ENCODE measurements at regions not wholly inside any gene's neighbourhood (a gene's known extent, or its start where the extent isn't known, plus 50 kb on each side); places are given as distances from the start of the nearest gene placed in this dataset.

DNA sequence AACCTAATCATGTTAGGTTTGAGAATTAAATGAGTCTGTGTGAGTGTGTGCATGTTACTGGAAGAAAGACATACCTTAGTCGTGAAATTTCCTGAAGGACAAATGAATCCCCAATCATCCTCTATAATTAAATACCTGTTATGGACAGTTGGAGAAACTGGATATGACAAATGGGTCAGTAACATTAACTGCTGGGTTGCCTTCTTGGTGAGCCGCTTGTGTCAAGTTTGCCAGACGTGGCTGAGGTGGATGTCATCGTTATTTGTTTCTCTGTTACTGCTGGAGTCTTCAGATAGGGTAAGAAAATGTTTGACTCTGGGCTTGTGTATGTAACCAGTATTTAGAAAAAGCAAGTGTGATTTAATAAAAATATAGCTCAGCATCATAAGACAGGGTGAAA is 131.6 kb downstream of the CAND1 start:
- H3K9ac ChIP-seq (ENCODE audit: low read depth, low read length) = no peak overlapping the region
- no peak overlapping the region for H3K18ac ChIP-seq (ENCODE audit: low read depth, low read length)
- H3K4me2 ChIP-seq (ENCODE audit: low read depth, low read length) = no peak overlapping the region
- H2BK5ac ChIP-seq (ENCODE audit: low read depth, low read length, poor library complexity, severe bottlenecking) = no peak overlapping the region
- ATAC-seq (ENCODE audit: low read depth) (no peak), DNase-seq (no peak)
- no peak overlapping the region for H3K4ac ChIP-seq (ENCODE audit: low read depth, low read length)
- TF ChIP-seq, protein P1, sequence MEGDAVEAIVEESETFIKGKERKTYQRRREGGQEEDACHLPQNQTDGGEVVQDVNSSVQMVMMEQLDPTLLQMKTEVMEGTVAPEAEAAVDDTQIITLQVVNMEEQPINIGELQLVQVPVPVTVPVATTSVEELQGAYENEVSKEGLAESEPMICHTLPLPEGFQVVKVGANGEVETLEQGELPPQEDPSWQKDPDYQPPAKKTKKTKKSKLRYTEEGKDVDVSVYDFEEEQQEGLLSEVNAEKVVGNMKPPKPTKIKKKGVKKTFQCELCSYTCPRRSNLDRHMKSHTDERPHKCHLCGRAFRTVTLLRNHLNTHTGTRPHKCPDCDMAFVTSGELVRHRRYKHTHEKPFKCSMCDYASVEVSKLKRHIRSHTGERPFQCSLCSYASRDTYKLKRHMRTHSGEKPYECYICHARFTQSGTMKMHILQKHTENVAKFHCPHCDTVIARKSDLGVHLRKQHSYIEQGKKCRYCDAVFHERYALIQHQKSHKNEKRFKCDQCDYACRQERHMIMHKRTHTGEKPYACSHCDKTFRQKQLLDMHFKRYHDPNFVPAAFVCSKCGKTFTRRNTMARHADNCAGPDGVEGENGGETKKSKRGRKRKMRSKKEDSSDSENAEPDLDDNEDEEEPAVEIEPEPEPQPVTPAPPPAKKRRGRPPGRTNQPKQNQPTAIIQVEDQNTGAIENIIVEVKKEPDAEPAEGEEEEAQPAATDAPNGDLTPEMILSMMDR (conservative IDR thresholded peaks at IDR 0.05; ENCODE audit: low read depth, low read length) = no peak
- TF ChIP-seq RFX5 (IDR thresholded peaks at IDR 0.05; ENCODE audit: low read depth, low read length) (no peak), CEBPB (IDR thresholded peaks at IDR 0.05; ENCODE audit: low read depth, low read length) (no peak), RCOR1 (IDR thresholded peaks at IDR 0.05; ENCODE audit: insufficient replicate concordance, low read length) (no peak), NFE2L2 (IDR thresholded peaks at IDR 0.05; ENCODE audit: low read depth, low read length) (no peak), RAD21 (IDR thresholded peaks at IDR 0.05; ENCODE audit: low read length) (no peak), CHD1 (IDR thresholded peaks at IDR 0.05; ENCODE audit: low read depth, low read length) (no peak), SMC3 (IDR thresholded peaks at IDR 0.05; ENCODE audit: low read depth, low read length) (no peak)
- TF ChIP-seq, protein P2, sequence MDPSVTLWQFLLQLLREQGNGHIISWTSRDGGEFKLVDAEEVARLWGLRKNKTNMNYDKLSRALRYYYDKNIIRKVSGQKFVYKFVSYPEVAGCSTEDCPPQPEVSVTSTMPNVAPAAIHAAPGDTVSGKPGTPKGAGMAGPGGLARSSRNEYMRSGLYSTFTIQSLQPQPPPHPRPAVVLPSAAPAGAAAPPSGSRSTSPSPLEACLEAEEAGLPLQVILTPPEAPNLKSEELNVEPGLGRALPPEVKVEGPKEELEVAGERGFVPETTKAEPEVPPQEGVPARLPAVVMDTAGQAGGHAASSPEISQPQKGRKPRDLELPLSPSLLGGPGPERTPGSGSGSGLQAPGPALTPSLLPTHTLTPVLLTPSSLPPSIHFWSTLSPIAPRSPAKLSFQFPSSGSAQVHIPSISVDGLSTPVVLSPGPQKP (IDR thresholded peaks at IDR 0.05; ENCODE audit: borderline replicate concordance, low read depth, low read length) = no peak
- no peak overlapping the region for H2BK120ac ChIP-seq (ENCODE audit: low read depth, low read length)
- intact Hi-C loops (cut with micrococcal nuclease) = no loop called here
- ChIA-PET POLR2A (ENCODE audit: unreplicated experiment) (no interaction called here), CTCF (no interaction called here)
- in situ Hi-C loops (cut with MboI; ENCODE audit: low sequenced_read_pairs) = no loop called here
- H2BK20ac ChIP-seq (ENCODE audit: low read depth, low read length) = no peak overlapping the region
- no peaks in the 10 kb centered on the region for H3K4me1 ChIP-seq (ENCODE audit: control insufficient read depth, insufficient read depth, low read length)
- dilution Hi-C loops (cut with HindIII; ENCODE audit: low sequenced_read_pairs, unreplicated experiment) = no loop called here
- H3K27ac ChIP-seq (ENCODE audit: insufficient read depth, low read length) = no peak overlapping the region
- H3K14ac ChIP-seq (replicated peaks; ENCODE audit: low read depth, low read length) = no peak overlapping the region
- H3K27me3 ChIP-seq (ENCODE audit: control insufficient read depth, insufficient read depth, low read length) = peaks cover 8% of the 10 kb centered on the region
- H2AK9ac ChIP-seq (replicated peaks; ENCODE audit: low read depth, low read length, poor library complexity) = no peak overlapping the region
- no peaks in the 10 kb centered on the region for H3K36me3 ChIP-seq (ENCODE audit: control insufficient read depth, insufficient read depth, low read length)
- H3K9me3 ChIP-seq (ENCODE audit: control insufficient read depth, insufficient read depth, low read length) = 0 out of 2 replicates have a peak, but pooled peaks cover 2% of the 10 kb centered on the region
- H3K4me3 ChIP-seq (ENCODE audit: insufficient read depth, low read depth, low read length) = no peak overlapping the region
- BruUV-seq (replicated peaks) = no TSS peak
- H4K91ac ChIP-seq (ENCODE audit: insufficient read depth, low read depth, low read length) = no peak overlapping the region
- WGBS, 2 experiments (ENCODE audit: extremely low coverage in 2 of 2, insufficient read length in 1 of 2) = 61% methylated on average over 3 of the region's 4 CpGs; no CpG with 5 or more reads in 1 of the 2 experiments
- H2BK15ac ChIP-seq (ENCODE audit: low read depth, low read length) = no peak overlapping the region
- H4K5ac ChIP-seq (ENCODE audit: low read depth, low read length) = no peak overlapping the region
- H3K23ac ChIP-seq (ENCODE audit: low read depth, low read length) = no peak overlapping the region
- H3K9me1 ChIP-seq (ENCODE audit: insufficient read depth, low read length) = no peaks in the 10 kb centered on the region
- no peaks in the 10 kb centered on the region for H3K79me1 ChIP-seq (ENCODE audit: low read depth in 1 of 2, low read length in 2 of 2)
- H3K56ac ChIP-seq (ENCODE audit: extremely low read depth, insufficient read depth, low read length) = no peak overlapping the region
- H4K20me1 ChIP-seq (ENCODE audit: insufficient read depth, low read length) = no peaks in the 10 kb centered on the region
- no peak overlapping the region for H4K8ac ChIP-seq (ENCODE audit: low read depth in 2 of 2, low read length in 2 of 2)
- no peak overlapping the region for H2AFZ ChIP-seq (replicated peaks; ENCODE audit: low read length, poor library complexity)
- no peak overlapping the region for H2AK5ac ChIP-seq (ENCODE audit: low read depth, low read length)
